SK-MEL-5 (cell line): ENCODE measurements at regions not wholly inside any gene's neighbourhood (a gene's known extent, or its start where the extent isn't known, plus 50 kb on each side); places are given as distances from the start of the nearest gene placed in this dataset.

Experiments
- DNase-seq: peaks from one replicate; pipeline ENCODE4 v3.0.0-alpha.2; 2016; ENCODE audit warnings: low read depth, low spot score
- in situ Hi-C: cut with HindIII; loops from 2 replicates; pipeline ENCODE4 v1.10.0; 2016; ENCODE audit warnings: low sequenced_read_pairs, high pct_unique_total_duplicates, low pct_unique_long_range_greater_than_20kb

DNA sequence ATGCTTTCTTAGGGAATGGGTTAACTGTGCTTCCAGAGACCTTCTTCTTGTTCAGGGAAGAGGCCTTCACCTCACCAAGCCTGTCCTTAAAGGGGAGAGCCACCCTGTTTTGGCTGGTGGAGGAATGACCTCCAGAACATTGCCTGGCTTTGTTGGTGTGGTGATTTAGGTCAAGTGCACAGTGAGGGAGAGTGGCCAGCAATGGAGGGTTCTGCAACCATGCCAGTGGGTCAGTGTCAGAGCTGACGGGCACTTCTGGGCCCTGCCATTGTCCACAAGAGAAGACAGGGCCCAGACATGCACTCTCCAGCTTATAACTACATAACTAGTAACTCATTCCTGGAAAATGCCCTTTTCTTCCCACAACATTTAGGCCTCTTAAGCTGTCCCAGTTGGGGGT is 238.5 kb upstream of the AKR1E2 start:
- no peak for DNase-seq
- in situ Hi-C loops: no loop called here

- in situ Hi-C loops: no loop called here
- DNase-seq: no peak
Measured at GRCh38 chr10:4586776-4587175, 239.2 kb upstream of the AKR1E2 start.

DNA sequence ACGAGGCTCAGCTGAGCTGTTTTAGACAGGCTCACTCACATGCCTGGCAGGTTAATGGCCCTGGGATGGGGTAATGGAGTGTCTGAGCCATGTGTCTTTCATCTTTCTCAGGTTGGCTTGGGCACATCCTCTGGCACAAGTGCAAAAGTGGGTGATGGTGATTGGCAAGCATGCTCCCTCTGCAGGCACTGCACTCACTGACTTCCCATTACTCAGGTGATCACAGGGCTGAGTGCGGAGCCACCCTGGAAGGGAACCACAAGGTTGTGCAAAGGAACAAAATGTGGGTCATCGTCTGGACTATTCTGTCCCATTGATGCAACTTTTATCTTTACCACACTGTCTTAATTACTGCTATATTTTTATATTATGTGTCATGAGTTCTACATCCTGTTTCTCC is 244.1 kb upstream of the AKR1E2 start:
- in situ Hi-C loops: no loop called here
- no peak for DNase-seq

DNA sequence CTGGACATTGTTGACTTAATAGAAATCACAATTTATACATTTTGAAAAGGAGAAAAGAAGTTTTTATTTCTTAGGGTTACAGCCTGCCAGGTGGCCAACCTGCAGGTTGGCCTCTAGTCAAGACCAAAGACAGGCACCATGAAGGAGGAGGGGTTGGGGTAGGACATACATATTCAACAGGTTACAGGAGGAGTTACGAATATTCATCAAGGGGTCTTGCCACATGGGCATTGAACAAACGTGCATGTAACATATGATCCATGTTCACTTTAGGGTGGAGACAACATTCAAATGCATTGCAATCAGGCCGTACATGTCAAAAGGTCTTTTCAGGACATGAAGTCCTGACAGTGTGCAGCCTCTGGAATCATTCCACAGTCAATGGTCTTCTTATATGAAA is 246.2 kb upstream of the AKR1E2 start:
- in situ Hi-C loops: no loop called here
- no peak for DNase-seq

- in situ Hi-C loops: no loop called here
Measured at GRCh38 chr10:4576206-4576605, 249.8 kb upstream of the AKR1E2 start.

GRCh38 chr10:4569151-4569550 is 256.9 kb upstream of the AKR1E2 start:
- no peak for DNase-seq
- in situ Hi-C loops: no loop called here

More at GRCh38 chr10:4576206-4576605, 249.8 kb upstream of the AKR1E2 start:
- DNase-seq: no peak

- no peak for DNase-seq
- in situ Hi-C loops: no loop called here
Measured at GRCh38 chr10:4568731-4569130, 257.3 kb upstream of the AKR1E2 start.

DNA sequence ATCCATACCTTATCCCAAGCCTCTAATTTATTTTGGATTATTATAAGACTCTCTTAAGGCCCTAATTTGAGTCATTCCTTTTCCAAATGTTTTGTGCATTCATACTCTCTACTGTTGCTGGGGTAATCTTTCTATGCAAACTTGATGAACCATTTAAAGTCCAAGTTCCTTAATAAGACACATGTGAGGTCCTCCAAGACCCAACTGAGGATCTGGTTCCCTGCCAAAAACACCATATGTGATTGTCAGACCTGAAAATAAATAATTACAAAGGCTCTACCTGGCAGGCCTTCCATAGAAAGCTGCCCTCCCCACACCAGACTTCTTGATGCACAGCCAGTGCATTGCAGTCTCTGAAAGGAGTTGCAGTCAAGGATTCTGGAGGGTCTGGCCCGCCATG is 257.9 kb upstream of the AKR1E2 start:
- DNase-seq: no peak

DNA sequence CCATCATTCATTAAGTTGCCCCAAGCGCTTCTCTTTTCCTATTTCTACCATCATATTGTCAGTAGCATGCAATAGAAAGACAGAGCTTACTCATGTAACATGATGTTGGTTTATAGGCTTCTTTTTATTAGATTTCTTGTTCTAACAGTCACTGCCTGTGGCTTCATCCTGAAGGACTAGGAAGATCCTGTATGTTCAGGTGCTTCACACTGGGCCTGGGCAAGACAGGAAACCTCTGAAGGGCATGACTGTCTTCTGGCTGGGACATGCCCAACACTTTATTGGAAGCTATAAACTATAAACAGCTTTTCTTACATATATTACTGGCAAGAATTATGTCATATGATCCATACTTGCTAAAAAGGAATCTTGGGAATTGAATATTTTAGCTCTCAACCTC is 258.4 kb upstream of the AKR1E2 start:
- DNase-seq: no peak
- in situ Hi-C loops: no loop called here

More for the DNA sequence above, 257.9 kb upstream of the AKR1E2 start:
- in situ Hi-C loops: no loop called here

DNA sequence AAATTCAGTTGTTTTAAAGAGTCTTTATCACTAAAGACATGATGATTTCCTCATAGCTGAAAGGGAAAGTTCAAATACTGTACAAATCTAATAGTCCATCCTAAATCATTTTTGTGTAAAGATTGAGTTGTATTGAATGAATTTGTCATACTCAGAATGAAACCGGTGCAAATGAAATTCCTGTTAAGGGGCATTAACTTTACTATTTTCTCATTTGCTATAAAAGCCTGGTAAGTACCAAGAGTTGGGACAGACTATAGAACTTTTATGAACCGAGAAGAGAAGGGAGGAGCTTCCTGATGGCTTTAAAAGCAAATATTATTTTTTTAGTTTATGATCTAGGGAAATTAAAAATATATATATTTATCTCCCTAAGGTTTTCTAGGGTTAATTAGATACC is 260.0 kb upstream of the AKR1E2 start:
- no peak for DNase-seq
- in situ Hi-C loops: no loop called here

GRCh38 chr10:4561296-4561695 is 264.7 kb upstream of the AKR1E2 start:
- no peak for DNase-seq
- in situ Hi-C loops: no loop called here

- DNase-seq: no peak
- in situ Hi-C loops: no loop called here
Measured at GRCh38 chr10:4557469-4557868, 268.5 kb upstream of the AKR1E2 start.

DNA sequence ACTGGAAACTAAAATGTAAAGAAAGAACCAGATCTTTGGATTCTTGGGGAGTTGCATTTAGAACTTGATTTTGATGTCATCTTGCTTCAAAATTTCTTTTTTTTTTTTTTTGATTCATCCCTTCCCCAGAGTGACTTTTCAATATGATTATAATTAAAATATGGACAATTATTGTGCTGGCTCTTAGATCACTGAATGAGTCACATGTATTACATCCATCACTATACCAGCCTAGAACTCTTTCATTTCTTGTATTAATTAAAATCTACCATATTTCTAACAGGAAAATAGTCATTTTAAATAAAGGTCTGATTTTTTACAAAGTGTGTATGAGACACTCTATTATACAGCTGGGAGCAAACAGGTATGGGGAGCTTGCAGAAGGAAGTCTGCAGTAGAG is 269.5 kb upstream of the AKR1E2 start:
- in situ Hi-C loops: no loop called here
- no peak for DNase-seq

GRCh38 chr10:4555920-4556319 is 270.1 kb upstream of the AKR1E2 start:
- no peak for DNase-seq
- in situ Hi-C loops: no loop called here

DNA sequence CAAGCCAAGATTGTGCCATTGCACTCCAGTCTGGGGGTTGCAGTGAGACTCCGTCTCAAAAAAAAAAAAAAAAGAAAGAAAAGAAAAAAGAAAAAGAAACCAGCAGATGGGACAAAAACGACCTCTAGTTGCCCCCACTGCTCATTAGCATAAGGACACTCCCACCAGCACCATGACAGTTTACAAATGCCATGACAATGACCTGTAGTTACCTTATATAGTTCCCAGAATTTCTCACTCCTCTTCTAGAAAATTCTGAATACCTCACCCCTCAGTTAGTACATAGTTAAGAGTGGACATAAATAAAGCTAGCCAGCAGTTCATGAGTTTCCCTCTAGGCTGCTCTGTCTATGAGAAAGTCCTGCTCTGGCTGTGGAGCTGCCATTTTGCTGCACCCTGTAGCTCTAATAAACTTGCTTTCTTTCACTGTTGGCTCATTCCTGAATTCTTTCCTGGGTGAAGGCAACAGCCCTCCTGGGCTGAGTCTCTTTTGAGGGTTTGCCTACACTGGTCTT is 276.8 kb upstream of the AKR1E2 start:
- in situ Hi-C loops: no loop called here
- DNase-seq: no peak

DNA sequence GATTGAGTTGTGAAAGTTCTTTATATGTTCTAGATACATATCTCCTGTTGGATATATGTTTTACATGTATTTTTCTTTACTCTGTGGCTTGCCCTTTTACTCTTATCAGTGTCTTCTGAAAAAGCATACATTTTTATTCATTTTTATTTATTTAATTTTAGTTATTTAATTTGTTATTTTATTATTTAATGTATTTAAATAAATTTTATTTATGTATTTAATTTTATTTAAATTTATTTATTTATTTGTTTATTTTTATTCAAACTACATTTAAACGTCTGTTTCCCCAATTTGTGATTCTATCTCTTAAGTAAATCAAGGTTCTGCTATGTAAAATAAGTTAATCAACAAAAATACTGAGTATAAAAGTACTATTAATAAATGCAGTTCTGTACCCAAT is 279.1 kb upstream of the AKR1E2 start:
- DNase-seq: no peak
- in situ Hi-C loops: no loop called here

DNA sequence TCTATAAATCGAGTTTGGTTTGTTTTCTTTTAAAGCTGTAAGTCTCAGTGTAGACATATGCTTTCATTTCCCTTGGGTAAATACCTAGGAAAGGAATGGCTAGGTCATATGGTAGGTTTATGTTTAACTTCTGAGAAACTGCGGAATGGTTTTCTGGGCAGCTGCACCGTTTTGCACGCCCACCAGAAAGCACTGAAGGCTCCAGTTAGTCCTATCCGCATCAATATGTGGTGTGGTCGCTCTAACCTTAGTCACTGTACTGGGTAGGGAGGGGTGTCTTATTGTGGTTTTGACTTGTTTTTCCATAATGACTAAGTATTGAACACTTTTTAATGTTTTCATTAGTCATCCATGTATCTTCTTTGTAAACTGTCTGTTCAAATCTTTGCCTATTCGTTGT is 279.5 kb upstream of the AKR1E2 start:
- no peak for DNase-seq
- in situ Hi-C loops: no loop called here

GRCh38 chr10:4545062-4545461 is 280.9 kb upstream of the AKR1E2 start:
- in situ Hi-C loops: no loop called here
- DNase-seq: no peak

- in situ Hi-C loops: no loop called here
- DNase-seq: no peak
Measured at GRCh38 chr10:4543938-4544533, 282.0 kb upstream of the AKR1E2 start.

GRCh38 chr10:4541292-4541691 is 284.7 kb upstream of the AKR1E2 start:
- in situ Hi-C loops: no loop called here
- DNase-seq: no peak
